HEK293 (cell line): ENCODE measurements at regions not wholly inside any gene's neighbourhood (a gene's known extent, or its start where the extent isn't known, plus 50 kb on each side); places are given as distances from the start of the nearest gene placed in this dataset.

Experiments
- TCF7L2 ChIP-seq: IDR thresholded peaks from 2 replicates; pipeline ENCODE4 v1.6.1; 2011; ENCODE audit warnings: low read depth, mild to moderate bottlenecking, inconsistent platforms, low read length, moderate library complexity, borderline replicate concordance
- ZNF48 ChIP-seq: fragments of 450-650 bp; formaldehyde crosslinking; IDR thresholded peaks from 2 replicates; pipeline ENCODE4 v1.5.1; 2016; ENCODE audit warnings: missing biosample characterization, missing genetic modification characterization
- TF ChIP-seq, protein P1 (sequence below): fragments of 450-650 bp; formaldehyde crosslinking; IDR thresholded peaks from 2 replicates; pipeline ENCODE4 v1.5.1; 2016; ENCODE audit warnings: missing biosample characterization, missing genetic modification characterization

DNA sequence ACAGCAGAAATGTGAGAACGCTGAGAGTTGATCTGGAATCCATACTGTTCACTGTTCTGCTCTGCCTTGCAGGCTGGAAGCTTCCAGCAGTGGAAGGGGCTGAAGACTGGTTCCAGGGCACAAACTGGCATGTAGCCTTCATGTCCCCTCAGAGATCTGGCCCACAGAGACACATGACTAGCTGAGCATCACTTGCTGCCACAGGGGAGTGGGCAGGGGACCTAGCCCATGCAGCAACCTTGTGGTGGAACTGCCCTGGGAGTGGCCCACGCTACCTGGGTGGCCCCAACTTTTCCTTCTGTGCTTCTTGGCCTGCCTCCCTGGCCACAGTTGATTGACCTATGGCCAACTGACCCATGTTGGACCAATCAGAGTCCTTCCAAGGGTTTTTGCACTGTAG is 98.1 kb downstream of the TPRA1 start:
- TF ChIP-seq, protein P1, sequence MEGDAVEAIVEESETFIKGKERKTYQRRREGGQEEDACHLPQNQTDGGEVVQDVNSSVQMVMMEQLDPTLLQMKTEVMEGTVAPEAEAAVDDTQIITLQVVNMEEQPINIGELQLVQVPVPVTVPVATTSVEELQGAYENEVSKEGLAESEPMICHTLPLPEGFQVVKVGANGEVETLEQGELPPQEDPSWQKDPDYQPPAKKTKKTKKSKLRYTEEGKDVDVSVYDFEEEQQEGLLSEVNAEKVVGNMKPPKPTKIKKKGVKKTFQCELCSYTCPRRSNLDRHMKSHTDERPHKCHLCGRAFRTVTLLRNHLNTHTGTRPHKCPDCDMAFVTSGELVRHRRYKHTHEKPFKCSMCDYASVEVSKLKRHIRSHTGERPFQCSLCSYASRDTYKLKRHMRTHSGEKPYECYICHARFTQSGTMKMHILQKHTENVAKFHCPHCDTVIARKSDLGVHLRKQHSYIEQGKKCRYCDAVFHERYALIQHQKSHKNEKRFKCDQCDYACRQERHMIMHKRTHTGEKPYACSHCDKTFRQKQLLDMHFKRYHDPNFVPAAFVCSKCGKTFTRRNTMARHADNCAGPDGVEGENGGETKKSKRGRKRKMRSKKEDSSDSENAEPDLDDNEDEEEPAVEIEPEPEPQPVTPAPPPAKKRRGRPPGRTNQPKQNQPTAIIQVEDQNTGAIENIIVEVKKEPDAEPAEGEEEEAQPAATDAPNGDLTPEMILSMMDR (tag by site-specific recombination), result no peak
- TF ChIP-seq TCF7L2 (no peak), ZNF48 (tag by site-specific recombination) (no peak)
